Breast epithelium (tissue), 4 donors: ENCODE measurements at regions not wholly inside any gene's neighbourhood (a gene's known extent, or its start where the extent isn't known, plus 50 kb on each side); places are given as distances from the start of the nearest gene placed in this dataset.

Experiments used
- DNase-seq, 2 donors: peaks; one replicate each; pipeline ENCODE4 v3.0.0-alpha.2; 2019; ENCODE audit warnings: low spot score in 2 of 2
- H3K27ac ChIP-seq, 2 donors: fragments of 200-600 bp; sonication (generic) in 1 of 2; one replicate each; pipeline ENCODE4 v1.5.1; 2016 to 2019; ENCODE audit warnings: mild to moderate bottlenecking in 1 of 2
- H3K27me3 ChIP-seq, 2 donors: fragments of 200-600 bp; sonication (generic) in 1 of 2; one replicate each; pipeline versions ENCODE4 v1.5.1 to v1.6.0; 2017 to 2019; ENCODE audit warnings: control low read depth in 1 of 2, mild to moderate bottlenecking in 1 of 2
- H3K36me3 ChIP-seq: fragments of 200-600 bp; one replicate; pipeline ENCODE4 v1.5.1; 2019
- H3K4me1 ChIP-seq, 2 donors: fragments of 200-600 bp; sonication (generic); one replicate each; pipeline ENCODE4 v1.5.1; 2016 to 2019; ENCODE audit warnings: control low read depth in 1 of 2
- H3K4me3 ChIP-seq, 3 donors: fragments of 200-600 bp; sonication (generic); 1 replicate in 2 of 3; 2 replicates in 1 of 3; pipeline ENCODE4 v1.5.1; 2016 to 2019; ENCODE audit warnings: mild to moderate bottlenecking in 3 of 3, moderate library complexity in 2 of 3
- H3K9me3 ChIP-seq, 2 donors: fragments of 200-600 bp; sonication (generic) in 1 of 2; one replicate each; pipeline ENCODE4 v1.5.1; 2016 to 2019; ENCODE audit warnings: control low read depth in 1 of 2
- POLR2A ChIP-seq: fragments of 450-650 bp; IDR thresholded peaks from one replicate; pipeline ENCODE4 v1.6.1; 2016; ENCODE audit warnings: antibody characterized with exemption, mild to moderate bottlenecking, moderate library complexity
- POLR2AphosphoS5 ChIP-seq, 3 donors: sonication (generic); formaldehyde crosslinking; IDR thresholded peaks; one replicate each; pipeline ENCODE4 v1.6.1; 2017; ENCODE audit warnings: antibody characterized with exemption in 3 of 3
- intact Hi-C: fragments of 100-400 bp; cut with DNase I; formaldehyde crosslinking; loops from one replicate; pipeline ENCODE4 v1.15.1; 2023; ENCODE audit warnings: low total_unique reads
- TF ChIP-seq, protein P1 (sequence below), 3 donors: fragments of 450-650 bp; IDR thresholded peaks; one replicate each; pipeline ENCODE4 v1.5.1; 2016 to 2017; ENCODE audit warnings: antibody characterized with exemption in 3 of 3, mild to moderate bottlenecking in 3 of 3, moderate library complexity in 3 of 3

DNA sequence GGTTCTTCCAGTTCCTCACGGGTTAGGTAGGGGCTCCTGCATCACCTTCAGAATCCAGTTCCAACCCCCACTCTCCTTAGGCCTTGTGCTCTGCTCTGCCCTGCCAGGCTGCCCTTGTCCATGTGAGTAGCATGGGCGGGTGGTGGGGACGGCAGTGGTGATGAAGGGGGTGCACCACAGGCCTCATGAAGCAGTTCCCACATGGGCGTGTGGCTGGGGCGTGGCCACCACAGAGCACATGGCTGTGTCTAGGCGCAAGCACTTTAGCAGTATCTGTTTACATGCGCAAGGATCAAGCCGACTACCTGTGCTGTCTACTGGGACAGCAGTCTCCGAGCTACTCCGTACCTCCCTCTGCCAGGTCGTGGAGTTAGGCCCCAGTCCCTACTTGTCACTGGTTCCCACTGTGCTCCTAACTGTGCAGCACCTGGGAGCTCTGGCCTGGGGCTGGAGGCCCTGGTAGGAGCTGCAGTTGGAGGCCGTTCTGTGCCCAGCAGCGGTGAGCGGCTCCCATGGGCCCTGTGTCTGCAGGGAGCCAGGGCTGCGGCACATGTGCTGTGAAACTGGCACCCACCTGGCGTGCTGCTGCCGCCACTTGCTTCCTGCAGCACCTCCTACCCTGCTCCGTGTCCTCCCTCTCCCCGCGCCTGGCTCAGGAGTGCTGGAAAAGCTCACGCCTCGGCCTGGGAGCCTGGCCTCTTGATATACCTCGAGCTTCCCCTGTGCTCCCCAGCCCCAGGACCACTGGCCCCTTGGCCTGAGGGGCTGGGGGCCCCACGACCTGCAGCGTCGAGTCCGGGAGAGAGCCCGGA, 53.5 kb downstream of the PLXNA1 start:
- Histone ChIP-seq H3K36me3 (no peaks in the 10 kb centered on the region), H3K9me3 (no peaks in the 10 kb centered on the region), H3K27ac (peak overlapping the region in 1 of 2 donors; percentile 74), H3K27me3 (no peaks in the 10 kb centered on the region), H3K4me3 (no peak overlapping the region), H3K4me1 (no peaks in the 10 kb centered on the region)
- TF ChIP-seq POLR2AphosphoS5 (IDR thresholded peaks at IDR 0.05) = no peak
- TF ChIP-seq, protein P1, sequence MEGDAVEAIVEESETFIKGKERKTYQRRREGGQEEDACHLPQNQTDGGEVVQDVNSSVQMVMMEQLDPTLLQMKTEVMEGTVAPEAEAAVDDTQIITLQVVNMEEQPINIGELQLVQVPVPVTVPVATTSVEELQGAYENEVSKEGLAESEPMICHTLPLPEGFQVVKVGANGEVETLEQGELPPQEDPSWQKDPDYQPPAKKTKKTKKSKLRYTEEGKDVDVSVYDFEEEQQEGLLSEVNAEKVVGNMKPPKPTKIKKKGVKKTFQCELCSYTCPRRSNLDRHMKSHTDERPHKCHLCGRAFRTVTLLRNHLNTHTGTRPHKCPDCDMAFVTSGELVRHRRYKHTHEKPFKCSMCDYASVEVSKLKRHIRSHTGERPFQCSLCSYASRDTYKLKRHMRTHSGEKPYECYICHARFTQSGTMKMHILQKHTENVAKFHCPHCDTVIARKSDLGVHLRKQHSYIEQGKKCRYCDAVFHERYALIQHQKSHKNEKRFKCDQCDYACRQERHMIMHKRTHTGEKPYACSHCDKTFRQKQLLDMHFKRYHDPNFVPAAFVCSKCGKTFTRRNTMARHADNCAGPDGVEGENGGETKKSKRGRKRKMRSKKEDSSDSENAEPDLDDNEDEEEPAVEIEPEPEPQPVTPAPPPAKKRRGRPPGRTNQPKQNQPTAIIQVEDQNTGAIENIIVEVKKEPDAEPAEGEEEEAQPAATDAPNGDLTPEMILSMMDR (IDR thresholded peaks at IDR 0.05) = no peak
- no peak for TF ChIP-seq POLR2A
- intact Hi-C loops = no loop called here
- no peak for DNase-seq

DNA sequence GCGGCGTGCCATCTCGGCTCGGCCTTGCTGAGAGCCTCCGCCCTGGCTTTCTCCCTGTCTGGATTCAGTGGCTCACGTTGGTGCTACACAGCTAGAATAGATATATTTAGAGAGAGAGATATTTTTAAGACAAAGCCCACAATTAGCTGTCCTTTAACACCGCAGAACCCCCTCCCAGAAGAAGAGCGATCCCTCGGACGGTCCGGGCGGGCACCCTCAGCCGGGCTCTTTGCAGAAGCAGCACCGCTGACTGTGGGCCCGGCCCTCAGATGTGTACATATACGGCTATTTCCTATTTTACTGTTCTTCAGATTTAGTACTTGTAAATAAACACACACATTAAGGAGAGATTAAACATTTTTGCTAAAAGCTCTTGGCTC, 54.1 kb downstream of the PLXNA1 start:
- H3K36me3 ChIP-seq = no peaks in the 10 kb centered on the region
- no peaks in the 10 kb centered on the region for H3K27me3 ChIP-seq
- H3K27ac ChIP-seq = peak overlapping the region in 1 of 2 donors; percentile 74
- H3K4me1 ChIP-seq = no peaks in the 10 kb centered on the region
- H3K9me3 ChIP-seq = no peaks in the 10 kb centered on the region
- intact Hi-C loops = no loop called here
- no peak overlapping the region for H3K4me3 ChIP-seq
- TF ChIP-seq POLR2AphosphoS5 (IDR thresholded peaks at IDR 0.05) = no peak
- no peak for TF ChIP-seq POLR2A
- TF ChIP-seq, protein P1 (IDR thresholded peaks at IDR 0.05) = no peak
- no peak for DNase-seq

DNA sequence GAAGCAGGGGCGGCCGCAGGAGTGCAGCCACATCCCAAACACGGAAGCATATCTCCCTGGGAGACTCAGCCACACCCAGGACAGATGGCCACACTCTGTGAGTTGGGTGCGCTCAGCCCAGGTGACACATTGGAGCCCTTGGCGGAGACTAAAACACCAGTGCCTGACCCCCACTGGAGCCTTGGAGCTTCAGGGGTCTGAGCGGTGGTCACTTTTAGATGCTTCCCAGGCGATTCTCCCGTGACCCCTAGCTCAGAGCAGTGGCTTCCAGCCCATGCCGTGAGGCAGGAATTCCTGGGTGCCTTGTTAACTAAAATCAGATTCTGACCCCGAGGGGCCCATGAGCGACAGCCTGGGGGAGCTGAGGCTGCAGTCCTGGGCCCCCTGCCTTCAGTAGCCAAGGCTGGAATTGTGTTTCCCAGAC, 54.5 kb downstream of the PLXNA1 start:
- intact Hi-C loops = no loop called here
- no peaks in the 10 kb centered on the region for H3K36me3 ChIP-seq

DNA sequence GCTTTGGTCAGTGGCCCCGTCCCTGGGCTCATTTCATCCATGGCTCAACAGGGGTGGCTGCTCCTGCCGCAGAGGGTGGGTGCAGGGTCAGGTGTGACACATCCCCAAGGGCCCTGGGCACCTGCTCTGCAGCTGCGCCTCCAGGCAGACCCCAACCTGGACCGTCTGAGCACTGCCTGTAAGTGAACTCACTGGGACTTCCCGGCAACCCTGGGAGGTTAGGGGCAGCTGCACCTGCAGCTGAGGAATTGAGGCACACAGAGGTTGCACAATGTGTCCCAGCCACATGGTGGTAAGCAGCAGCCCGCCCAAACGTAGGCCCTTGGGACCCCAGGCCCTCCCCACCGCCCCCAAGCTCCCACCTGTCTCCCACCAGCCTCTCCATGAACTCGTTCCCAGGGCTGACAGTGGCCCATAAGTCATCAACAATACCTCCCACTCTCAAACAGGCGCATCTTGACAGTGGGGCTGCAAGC, 55.1 kb downstream of the PLXNA1 start:
- intact Hi-C loops = no loop called here
- Histone ChIP-seq H3K27ac (no peak overlapping the region), H3K4me3 (no peak overlapping the region), H3K36me3 (no peaks in the 10 kb centered on the region), H3K4me1 (no peaks in the 10 kb centered on the region), H3K9me3 (no peaks in the 10 kb centered on the region), H3K27me3 (no peaks in the 10 kb centered on the region)
- TF ChIP-seq POLR2AphosphoS5 (IDR thresholded peaks at IDR 0.05) = no peak
- TF ChIP-seq, protein P1 (IDR thresholded peaks at IDR 0.05) = no peak
- no peak for TF ChIP-seq POLR2A
- no peak for DNase-seq

More for the DNA sequence above, 54.5 kb downstream of the PLXNA1 start:
- TF ChIP-seq, protein P1 (IDR thresholded peaks at IDR 0.05) = no peak
- no peak for TF ChIP-seq POLR2AphosphoS5 (IDR thresholded peaks at IDR 0.05)
- no peak for TF ChIP-seq POLR2A
- no peak overlapping the region for H3K4me3 ChIP-seq
- H3K27me3 ChIP-seq = no peaks in the 10 kb centered on the region
- H3K4me1 ChIP-seq = no peaks in the 10 kb centered on the region
- no peaks in the 10 kb centered on the region for H3K9me3 ChIP-seq
- H3K27ac ChIP-seq = peak overlapping the region in 1 of 2 donors; percentile 25
- DNase-seq = no peak

DNA sequence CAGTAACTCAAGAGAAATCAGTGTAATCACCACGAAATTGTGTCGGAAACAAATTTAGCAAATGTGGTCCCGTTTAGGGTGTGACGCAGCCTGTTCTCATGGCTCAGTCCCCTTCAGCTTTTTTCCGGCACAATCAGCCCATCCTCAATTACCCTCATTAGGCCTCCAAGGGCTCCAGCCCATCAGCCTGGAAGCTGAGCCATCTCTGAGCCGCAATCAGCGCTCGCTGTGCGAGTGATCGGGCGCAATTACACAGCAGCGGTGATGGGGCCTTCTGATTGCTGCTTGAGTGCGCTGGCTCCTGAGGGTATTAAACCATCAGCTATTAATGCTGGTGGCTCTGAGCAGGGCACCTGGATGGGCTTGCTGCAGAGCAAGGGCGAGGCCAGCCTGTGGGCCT, 55.6 kb downstream of the PLXNA1 start:
- intact Hi-C loops = no loop called here

More for the DNA sequence above, 55.6 kb downstream of the PLXNA1 start:
- H3K4me3 ChIP-seq = no peak overlapping the region
- no peaks in the 10 kb centered on the region for H3K27me3 ChIP-seq
- no peaks in the 10 kb centered on the region for H3K36me3 ChIP-seq
- H3K9me3 ChIP-seq = no peaks in the 10 kb centered on the region
- H3K27ac ChIP-seq = no peak overlapping the region
- TF ChIP-seq POLR2A (no peak), POLR2AphosphoS5 (IDR thresholded peaks at IDR 0.05) (no peak)
- TF ChIP-seq, protein P1 (IDR thresholded peaks at IDR 0.05) = no peak
- DNase-seq = no peak
- no peaks in the 10 kb centered on the region for H3K4me1 ChIP-seq
